ENCODE measurements at regions not wholly inside any gene's neighbourhood (a gene's known extent, or its start where the extent isn't known, plus 50 kb on each side); places are given as distances from the start of the nearest gene placed in this dataset.

GRCh38 chr5:67577424-67577823, 380.8 kb upstream of the CD180 start:
- H3K9me3 Mint-ChIP-seq: no peaks in the 10 kb centered on the region; a peak in 1 of 5 replicates
- TF ChIP-seq, protein P1, sequence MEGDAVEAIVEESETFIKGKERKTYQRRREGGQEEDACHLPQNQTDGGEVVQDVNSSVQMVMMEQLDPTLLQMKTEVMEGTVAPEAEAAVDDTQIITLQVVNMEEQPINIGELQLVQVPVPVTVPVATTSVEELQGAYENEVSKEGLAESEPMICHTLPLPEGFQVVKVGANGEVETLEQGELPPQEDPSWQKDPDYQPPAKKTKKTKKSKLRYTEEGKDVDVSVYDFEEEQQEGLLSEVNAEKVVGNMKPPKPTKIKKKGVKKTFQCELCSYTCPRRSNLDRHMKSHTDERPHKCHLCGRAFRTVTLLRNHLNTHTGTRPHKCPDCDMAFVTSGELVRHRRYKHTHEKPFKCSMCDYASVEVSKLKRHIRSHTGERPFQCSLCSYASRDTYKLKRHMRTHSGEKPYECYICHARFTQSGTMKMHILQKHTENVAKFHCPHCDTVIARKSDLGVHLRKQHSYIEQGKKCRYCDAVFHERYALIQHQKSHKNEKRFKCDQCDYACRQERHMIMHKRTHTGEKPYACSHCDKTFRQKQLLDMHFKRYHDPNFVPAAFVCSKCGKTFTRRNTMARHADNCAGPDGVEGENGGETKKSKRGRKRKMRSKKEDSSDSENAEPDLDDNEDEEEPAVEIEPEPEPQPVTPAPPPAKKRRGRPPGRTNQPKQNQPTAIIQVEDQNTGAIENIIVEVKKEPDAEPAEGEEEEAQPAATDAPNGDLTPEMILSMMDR (conservative IDR thresholded peaks at IDR 0.05): no peak
- Histone ChIP-seq H3K23me2 (ENCODE audit: insufficient read length, low read depth, low read length, poor library complexity, severe bottlenecking) (no peaks in the 10 kb centered on the region), H3K79me2 (ENCODE audit: insufficient read depth, low read length) (no peaks in the 10 kb centered on the region), H3K79me1 (ENCODE audit: insufficient read depth, low read depth, low read length, poor library complexity, severe bottlenecking) (no peaks in the 10 kb centered on the region), H2BK5ac (ENCODE audit: insufficient read length, low read length) (no peak overlapping the region), H3K9me3 (ENCODE audit: control insufficient read depth, low read depth, low read length) (no peaks in the 10 kb centered on the region), H2AFZ (ENCODE audit: low read length) (no peak overlapping the region), H2BK15ac (ENCODE audit: low read depth, low read length) (no peak overlapping the region), H4K8ac (replicated peaks; ENCODE audit: insufficient read length, low read depth, low read length) (no peak overlapping the region), H3K4me2 (ENCODE audit: insufficient read depth, insufficient read length, low read length) (no peak overlapping the region), H3K14ac (ENCODE audit: insufficient read depth, low read length) (no peak overlapping the region), H4K5ac (ENCODE audit: insufficient read length, low read depth, low read length) (no peak overlapping the region), H3K27ac (ENCODE audit: insufficient read length, low read depth, low read length) (no peak overlapping the region), H2BK12ac (ENCODE audit: insufficient read length, low read depth, low read length) (no peak overlapping the region), H3K4me1 (ENCODE audit: insufficient read depth, low read length) (no peaks in the 10 kb centered on the region; the same call in 1 of the 2 replicates), H3K23ac (ENCODE audit: insufficient read length, low read depth, low read length) (no peak overlapping the region), H3K9ac (ENCODE audit: extremely low read depth, insufficient read length, low read length) (no peak overlapping the region), H3T11ph (ENCODE audit: low read length) (no peak overlapping the region), H4K20me1 (ENCODE audit: control insufficient read depth, insufficient read depth, insufficient read length) (no peaks in the 10 kb centered on the region), H2AK5ac (ENCODE audit: insufficient read length, low read length) (no peak overlapping the region), H3K4ac (ENCODE audit: low read depth, low read length) (no peak overlapping the region), H3K18ac (ENCODE audit: insufficient read length, low read depth, low read length) (no peak overlapping the region), H3K56ac (ENCODE audit: insufficient read length, low read depth, low read length) (no peak overlapping the region), H2BK20ac (ENCODE audit: low read depth, low read length, poor library complexity, severe bottlenecking) (no peak overlapping the region), H3K27me3 (ENCODE audit: insufficient read depth, low read length) (no peaks in the 10 kb centered on the region), H4K91ac (ENCODE audit: insufficient read length, low read depth, low read length) (no peak overlapping the region), H2BK120ac (ENCODE audit: low read depth, low read length, poor library complexity, severe bottlenecking) (no peak overlapping the region)
- H3K36me3 Mint-ChIP-seq (ENCODE audit: insufficient read depth in 1 of 3, low read depth in 3 of 3): no peaks in the 10 kb centered on the region
- no peak for DNase-seq
- no peak overlapping the region for H3K27ac Mint-ChIP-seq
- peaks cover 4 to 8% of the 10 kb centered on the region in 2 experiments for H3K4me1 Mint-ChIP-seq
- no peak overlapping the region for H3K4me3 Mint-ChIP-seq
- H3K27me3 Mint-ChIP-seq (ENCODE audit: low read depth): no peaks in the 10 kb centered on the region
